HL-60 (cell line): ENCODE measurements at regions not wholly inside any gene's neighbourhood (a gene's known extent, or its start where the extent isn't known, plus 50 kb on each side); places are given as distances from the start of the nearest gene placed in this dataset.
A peak's percentile ranks its signal among the peaks of the same experiment; 100 is the strongest.

Source experiments
- DNase-seq, 2 experiments: peaks; one replicate each; pipeline ENCODE4 v3.0.0-alpha.2; 2010 to 2020; ENCODE audit warnings: low read depth in 1 of 2, low spot score in 1 of 2
- H3K27ac ChIP-seq: fragments of 250-450 bp; sonication (Bioruptor Pico); replicated peaks from 2 replicates; pipeline ENCODE4 v1.5.1; 2020; ENCODE audit warnings: mild to moderate bottlenecking, moderate library complexity
- H3K27me3 ChIP-seq: fragments of 250-450 bp; sonication (Bioruptor Pico); 2 replicates; pipeline ENCODE4 v1.5.1; 2021; ENCODE audit warnings: mild to moderate bottlenecking, moderate library complexity; ENCODE audit not compliant: insufficient read depth, poor library complexity, severe bottlenecking
- H3K4me3 ChIP-seq: replicated peaks from 2 replicates; pipeline ENCODE4 v1.5.1; 2011; ENCODE audit warnings: mild to moderate bottlenecking, control low read depth, low read length; ENCODE audit not compliant: insufficient read depth
- CTCF ChIP-seq: IDR thresholded peaks from one replicate; pipeline ENCODE4 v1.5.1; 2011; ENCODE audit warnings: low read length, control low read depth, inconsistent platforms; ENCODE audit not compliant: insufficient read depth
- GABPA ChIP-seq: IDR thresholded peaks from 2 replicates; pipeline ENCODE4 v1.6.1; 2012; ENCODE audit warnings: low read depth
- POLR2AphosphoS5 ChIP-seq: IDR thresholded peaks from 2 replicates; pipeline ENCODE4 v1.6.1; 2012; ENCODE audit warnings: low read depth
- SPI1 ChIP-seq: IDR thresholded peaks from 2 replicates; pipeline ENCODE4 v1.6.1; 2012; ENCODE audit warnings: low read depth, mild to moderate bottlenecking, borderline replicate concordance
- TF ChIP-seq, protein P1 (sequence below): IDR thresholded peaks from 2 replicates; pipeline ENCODE4 v1.6.1; 2012; ENCODE audit warnings: low read depth; ENCODE audit not compliant: insufficient replicate concordance

- H3K27ac ChIP-seq: no peak overlapping the region
- no peak overlapping the region for H3K4me3 ChIP-seq
- TF ChIP-seq CTCF: no peak
- no peak for TF ChIP-seq GABPA
- no peak for TF ChIP-seq POLR2AphosphoS5
- TF ChIP-seq SPI1: no peak
- no peak for DNase-seq
- no peaks in the 10 kb centered on the region for H3K27me3 ChIP-seq
Measured at GRCh38 chr5:66302344-66302743, 158.2 kb downstream of the SREK1 start.

- TF ChIP-seq CTCF: peak; percentile 51
- TF ChIP-seq, protein P1, sequence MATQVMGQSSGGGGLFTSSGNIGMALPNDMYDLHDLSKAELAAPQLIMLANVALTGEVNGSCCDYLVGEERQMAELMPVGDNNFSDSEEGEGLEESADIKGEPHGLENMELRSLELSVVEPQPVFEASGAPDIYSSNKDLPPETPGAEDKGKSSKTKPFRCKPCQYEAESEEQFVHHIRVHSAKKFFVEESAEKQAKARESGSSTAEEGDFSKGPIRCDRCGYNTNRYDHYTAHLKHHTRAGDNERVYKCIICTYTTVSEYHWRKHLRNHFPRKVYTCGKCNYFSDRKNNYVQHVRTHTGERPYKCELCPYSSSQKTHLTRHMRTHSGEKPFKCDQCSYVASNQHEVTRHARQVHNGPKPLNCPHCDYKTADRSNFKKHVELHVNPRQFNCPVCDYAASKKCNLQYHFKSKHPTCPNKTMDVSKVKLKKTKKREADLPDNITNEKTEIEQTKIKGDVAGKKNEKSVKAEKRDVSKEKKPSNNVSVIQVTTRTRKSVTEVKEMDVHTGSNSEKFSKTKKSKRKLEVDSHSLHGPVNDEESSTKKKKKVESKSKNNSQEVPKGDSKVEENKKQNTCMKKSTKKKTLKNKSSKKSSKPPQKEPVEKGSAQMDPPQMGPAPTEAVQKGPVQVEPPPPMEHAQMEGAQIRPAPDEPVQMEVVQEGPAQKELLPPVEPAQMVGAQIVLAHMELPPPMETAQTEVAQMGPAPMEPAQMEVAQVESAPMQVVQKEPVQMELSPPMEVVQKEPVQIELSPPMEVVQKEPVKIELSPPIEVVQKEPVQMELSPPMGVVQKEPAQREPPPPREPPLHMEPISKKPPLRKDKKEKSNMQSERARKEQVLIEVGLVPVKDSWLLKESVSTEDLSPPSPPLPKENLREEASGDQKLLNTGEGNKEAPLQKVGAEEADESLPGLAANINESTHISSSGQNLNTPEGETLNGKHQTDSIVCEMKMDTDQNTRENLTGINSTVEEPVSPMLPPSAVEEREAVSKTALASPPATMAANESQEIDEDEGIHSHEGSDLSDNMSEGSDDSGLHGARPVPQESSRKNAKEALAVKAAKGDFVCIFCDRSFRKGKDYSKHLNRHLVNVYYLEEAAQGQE: no peak
- no peak for TF ChIP-seq GABPA
- no peak for TF ChIP-seq POLR2AphosphoS5
- Histone ChIP-seq H3K27ac (no peak overlapping the region), H3K4me3 (no peak overlapping the region), H3K27me3 (no peaks in the 10 kb centered on the region)
- peak in 1 of 2 experiments; percentile 5 for DNase-seq
Measured at GRCh38 chr5:66306105-66306843, 162.2 kb downstream of the SREK1 start.

DNA sequence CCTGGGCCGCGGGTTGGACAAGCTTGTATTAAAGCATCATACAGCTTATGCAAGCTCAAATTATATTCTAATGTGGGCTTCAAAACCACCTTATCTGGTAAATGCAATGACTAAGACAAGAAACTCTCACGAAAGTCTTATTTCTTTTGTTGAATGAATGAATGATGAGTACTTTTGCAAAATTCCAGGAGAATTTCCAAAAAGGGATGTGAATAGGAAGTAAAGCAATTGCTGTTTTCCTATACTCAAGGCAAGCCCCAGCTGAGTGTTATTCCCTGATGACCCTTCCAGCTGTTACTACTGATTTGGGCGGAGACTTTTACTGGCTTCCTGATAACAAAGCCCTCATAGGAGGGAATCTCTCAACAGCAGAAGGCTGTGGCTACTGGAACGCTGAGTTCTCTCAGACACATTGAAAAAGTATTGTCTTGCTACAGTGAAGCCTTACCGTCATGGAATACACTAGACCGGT, 162.8 kb downstream of the SREK1 start:
- no peaks in the 10 kb centered on the region for H3K27me3 ChIP-seq
- TF ChIP-seq, protein P1: no peak
- no peak for TF ChIP-seq SPI1
- H3K27ac ChIP-seq: no peak overlapping the region
- DNase-seq: no peak
- no peak overlapping the region for H3K4me3 ChIP-seq

GRCh38 chr5:66307647-66308241, 163.6 kb downstream of the SREK1 start:
- no peak overlapping the region for H3K27ac ChIP-seq
- H3K27me3 ChIP-seq: no peaks in the 10 kb centered on the region
- no peak for TF ChIP-seq POLR2AphosphoS5
- TF ChIP-seq CTCF: peak; percentile 23
- no peak for TF ChIP-seq GABPA
- TF ChIP-seq, protein P1: no peak
- no peak overlapping the region for H3K4me3 ChIP-seq
- peak in 1 of 2 experiments; percentile 6 for DNase-seq
